ENCODE measurements at regions not wholly inside any gene's neighbourhood (a gene's known extent, or its start where the extent isn't known, plus 50 kb on each side); places are given as distances from the start of the nearest gene placed in this dataset.
"Not testable (repeated sequence)": the region's sequence is repeated elsewhere in the genome, so short reads cannot be mapped to it uniquely, and the experiment has no call there.

DNA sequence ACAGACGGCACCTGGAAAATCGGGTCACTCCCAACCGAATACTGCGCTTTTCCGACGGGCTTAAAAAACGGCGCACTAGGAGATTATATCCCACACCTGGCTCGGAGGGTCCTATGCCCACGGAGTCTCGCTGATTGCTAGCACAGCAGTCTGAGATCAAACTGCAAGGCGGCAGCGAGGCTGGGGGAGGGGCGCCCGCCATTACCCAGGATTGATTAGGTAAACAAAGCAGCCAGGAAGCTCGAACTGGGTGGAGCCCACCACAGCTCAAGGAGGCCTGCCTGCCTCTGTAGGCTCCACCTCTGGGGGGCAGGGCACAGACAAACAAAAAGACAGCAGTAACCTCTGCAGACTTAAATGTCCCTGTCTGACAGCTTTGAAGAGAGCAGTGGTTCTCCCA, 64.5 kb downstream of the SLC30A10 start:
- ATAC-seq (replicated peaks); H3K27me3 Mint-ChIP-seq; H3K4me1 Mint-ChIP-seq; H3K36me3 Mint-ChIP-seq (ENCODE audit: low read depth); H3K9me3 Mint-ChIP-seq; H3K4me3 Mint-ChIP-seq; H3K27ac Mint-ChIP-seq: not testable (repeated sequence)

DNA sequence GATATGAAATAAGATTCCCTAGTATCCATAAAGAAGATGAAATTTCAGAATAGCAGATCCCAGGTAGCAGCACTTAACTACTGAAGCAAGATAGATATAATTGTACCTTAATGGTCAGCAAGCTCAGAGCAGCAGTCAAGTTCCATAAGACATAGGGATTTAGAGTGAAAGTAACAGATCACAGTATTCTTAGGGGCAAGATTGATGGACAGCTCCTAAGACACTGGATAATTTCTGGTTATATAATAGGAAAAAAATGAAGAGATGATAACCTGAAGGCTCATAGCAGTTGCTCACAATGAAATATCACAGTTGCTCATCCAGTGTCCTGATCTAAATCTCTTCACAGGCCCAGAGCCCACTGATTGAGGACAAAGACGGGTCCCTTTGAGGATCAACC, 66.0 kb downstream of the SLC30A10 start:
- peaks cover 12% of the 10 kb centered on the region for H3K27me3 Mint-ChIP-seq
- no peaks in the 10 kb centered on the region for H3K4me1 Mint-ChIP-seq
- no peak for ATAC-seq (replicated peaks)

DNA sequence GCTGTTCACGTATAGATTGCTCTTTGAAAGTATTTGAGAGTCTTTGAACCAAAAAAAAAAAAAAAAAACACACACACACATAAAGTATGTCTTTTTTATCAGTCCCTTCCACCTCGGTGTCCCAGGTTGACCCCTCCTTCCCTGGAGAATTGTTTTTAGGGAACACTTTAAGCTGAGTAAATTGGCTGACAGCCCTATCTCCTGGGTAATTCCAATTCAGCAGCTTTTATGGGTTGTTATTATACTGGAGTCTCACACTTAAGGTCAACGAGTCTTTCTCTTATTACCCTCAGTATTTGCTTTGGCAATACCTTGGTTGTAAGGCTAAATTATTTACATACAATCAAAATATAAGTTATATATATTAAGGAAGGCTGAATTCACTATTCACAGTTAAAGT, 69.4 kb downstream of the SLC30A10 start:
- Mint-ChIP-seq H3K27ac (no peak overlapping the region), H3K4me3 (no peak overlapping the region), H3K36me3 (ENCODE audit: low read depth) (no peaks in the 10 kb centered on the region), H3K4me1 (no peaks in the 10 kb centered on the region), H3K9me3 (peaks cover 5% of the 10 kb centered on the region), H3K27me3 (peaks cover 12% of the 10 kb centered on the region)
- ATAC-seq (replicated peaks) = no peak

More for the DNA sequence above, 66.0 kb downstream of the SLC30A10 start:
- Mint-ChIP-seq H3K36me3 (ENCODE audit: low read depth) (no peaks in the 10 kb centered on the region), H3K9me3 (no peaks in the 10 kb centered on the region), H3K4me3 (no peak overlapping the region), H3K27ac (no peak overlapping the region)

DNA sequence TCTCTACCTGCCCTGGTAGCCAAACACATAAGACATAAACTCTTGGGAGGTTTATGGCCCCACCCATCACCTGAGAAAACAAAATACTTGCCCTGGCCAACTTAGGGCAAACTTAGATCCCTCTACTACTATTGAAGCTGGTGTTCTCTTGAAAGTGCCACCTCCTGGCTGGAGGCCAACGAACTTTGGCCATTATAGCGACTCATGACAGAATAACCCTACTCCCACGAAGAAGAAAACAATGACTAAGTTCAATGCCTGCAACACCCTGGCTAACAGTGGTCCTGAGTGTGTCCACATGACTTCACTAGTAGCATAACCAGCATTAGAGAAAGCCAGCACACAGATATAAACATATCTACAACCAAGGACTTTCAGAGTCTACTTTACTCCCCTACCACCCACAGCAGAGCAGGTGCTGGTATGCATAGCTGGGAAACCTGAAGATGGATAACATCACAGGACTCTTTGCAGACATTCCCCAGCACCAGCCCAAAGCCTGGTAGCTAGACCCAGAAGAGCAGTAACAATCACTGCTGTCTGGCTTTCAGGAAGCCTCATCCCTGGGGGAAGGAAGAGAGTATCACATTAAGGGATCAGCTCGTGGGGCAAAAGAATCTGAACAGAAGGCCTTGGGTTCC, 81.0 kb downstream of the SLC30A10 start:
- H3K4me3 Mint-ChIP-seq = no peak overlapping the region
- H3K4me1 Mint-ChIP-seq = no peaks in the 10 kb centered on the region
- no peak for ATAC-seq (replicated peaks)
- peaks cover 7% of the 10 kb centered on the region for H3K27me3 Mint-ChIP-seq
- H3K9me3 Mint-ChIP-seq = peaks cover 9% of the 10 kb centered on the region
- no peak overlapping the region for H3K27ac Mint-ChIP-seq
- no peaks in the 10 kb centered on the region for H3K36me3 Mint-ChIP-seq (ENCODE audit: low read depth)

DNA sequence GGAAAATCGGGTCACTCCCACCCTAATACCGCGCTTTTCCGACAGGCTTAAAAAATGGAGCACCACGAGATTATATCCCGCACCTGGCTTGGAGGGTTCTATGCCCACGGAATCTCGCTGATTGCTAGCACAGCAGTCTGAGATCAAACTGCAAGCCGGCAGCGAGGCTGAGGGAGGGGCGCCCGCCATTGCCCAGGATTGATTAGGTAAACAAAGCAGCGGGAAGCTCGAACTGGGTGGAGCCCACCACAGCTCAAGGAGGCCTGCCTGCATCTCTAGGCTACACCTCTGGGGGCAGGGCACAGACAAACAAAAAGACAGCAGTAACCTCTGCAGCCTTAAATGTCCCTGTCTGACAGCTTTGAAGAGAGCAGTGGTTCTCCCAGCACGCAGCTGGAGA, 88.8 kb downstream of the SLC30A10 start:
- not testable (repeated sequence) for H3K9me3 Mint-ChIP-seq; H3K4me3 Mint-ChIP-seq; H3K27ac Mint-ChIP-seq; ATAC-seq (replicated peaks); H3K36me3 Mint-ChIP-seq (ENCODE audit: low read depth); H3K4me1 Mint-ChIP-seq
- H3K27me3 Mint-ChIP-seq = peaks cover 20% of the 10 kb centered on the region

DNA sequence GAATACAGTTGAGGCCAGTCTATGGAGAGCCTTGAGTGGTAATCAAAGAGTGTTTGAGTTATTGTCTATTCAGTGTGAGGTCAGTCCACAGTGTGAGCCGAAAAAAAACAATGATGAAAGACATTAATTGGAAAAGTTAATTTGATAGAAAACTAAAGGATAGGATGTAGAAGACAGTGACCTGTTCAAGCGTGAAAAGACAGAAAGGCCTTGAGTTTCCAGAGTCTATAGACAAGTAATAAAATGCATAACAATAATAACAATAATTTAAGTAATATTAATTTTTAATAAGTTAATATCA, 90.4 kb downstream of the SLC30A10 start:
- no peak overlapping the region for H3K4me3 Mint-ChIP-seq
- H3K36me3 Mint-ChIP-seq (ENCODE audit: low read depth) = no peaks in the 10 kb centered on the region
- no peak overlapping the region for H3K27ac Mint-ChIP-seq
- ATAC-seq (replicated peaks) = no peak
- H3K9me3 Mint-ChIP-seq = no peaks in the 10 kb centered on the region
- H3K27me3 Mint-ChIP-seq = peaks cover 26% of the 10 kb centered on the region
- H3K4me1 Mint-ChIP-seq = no peaks in the 10 kb centered on the region

DNA sequence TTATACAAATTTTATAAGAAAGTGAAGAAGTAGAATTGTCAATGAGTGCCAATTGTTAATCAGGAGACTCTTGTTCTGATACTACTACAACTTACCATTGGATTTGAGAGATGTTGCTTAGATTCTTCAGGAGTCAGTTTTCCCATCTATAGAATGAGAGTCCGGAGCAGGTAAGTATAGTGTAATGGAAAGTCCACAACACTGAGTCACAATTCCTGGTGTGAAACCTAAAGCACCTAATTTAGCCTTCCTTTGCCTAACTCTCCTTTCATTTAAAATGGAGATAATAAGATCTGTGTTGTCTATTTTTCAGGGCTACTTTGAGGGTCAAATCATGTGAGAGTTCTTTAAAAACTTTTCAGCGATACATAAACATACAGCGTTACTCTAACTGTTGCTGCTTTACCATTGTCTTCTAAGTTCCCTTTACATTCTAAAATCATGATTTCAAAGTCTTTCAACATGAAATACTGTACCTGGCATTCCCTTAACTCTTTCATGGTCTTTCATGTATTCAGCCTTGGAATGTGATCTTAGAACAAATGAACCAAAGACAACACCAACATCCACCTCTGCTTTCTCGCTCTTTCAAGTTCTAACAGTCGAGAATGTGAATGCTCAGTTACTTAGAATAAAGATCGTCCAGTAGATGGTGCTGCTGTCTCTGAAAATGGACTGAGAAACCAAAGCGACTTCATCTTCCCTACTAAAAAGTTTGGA, 90.9 kb downstream of the SLC30A10 start:
- Mint-ChIP-seq H3K4me3 (no peak overlapping the region), H3K9me3 (peaks cover 4% of the 10 kb centered on the region), H3K36me3 (ENCODE audit: low read depth) (no peaks in the 10 kb centered on the region), H3K27ac (no peak overlapping the region), H3K4me1 (no peaks in the 10 kb centered on the region), H3K27me3 (peaks cover 30% of the 10 kb centered on the region)
- no peak for ATAC-seq (replicated peaks)

DNA sequence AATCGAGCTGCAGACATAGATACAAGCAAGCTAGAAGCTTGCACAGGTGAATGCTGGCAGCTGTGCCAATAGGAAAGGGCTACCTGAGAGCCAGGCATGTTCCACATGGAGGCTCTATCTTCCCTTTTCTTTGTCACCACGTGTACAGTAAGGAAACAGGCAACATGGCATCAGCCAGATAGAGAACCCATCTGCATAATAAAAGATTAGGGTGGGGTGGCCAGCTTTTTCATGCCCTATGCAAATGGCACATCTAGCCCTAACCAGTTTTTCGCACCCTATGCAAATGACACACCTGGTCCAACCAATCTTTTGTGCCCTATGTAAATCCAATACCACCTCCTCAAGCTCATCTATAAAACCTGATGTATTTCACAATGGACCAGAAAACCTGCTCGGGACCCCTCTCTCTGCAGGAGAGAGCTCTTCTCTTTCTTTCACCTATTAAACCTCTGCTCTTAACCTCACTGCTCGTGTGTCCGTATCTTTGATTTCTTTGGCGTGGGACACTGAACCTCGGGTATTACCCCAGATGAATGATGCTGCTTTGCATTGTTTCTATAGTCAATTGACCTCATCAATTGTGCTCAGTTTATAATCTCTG, 93.9 kb downstream of the SLC30A10 start:
- Mint-ChIP-seq H3K27ac (no peak overlapping the region), H3K4me1 (no peaks in the 10 kb centered on the region), H3K36me3 (ENCODE audit: low read depth) (no peaks in the 10 kb centered on the region), H3K27me3 (peaks cover 32% of the 10 kb centered on the region), H3K9me3 (peaks cover 4% of the 10 kb centered on the region), H3K4me3 (no peak overlapping the region)
- no peak for ATAC-seq (replicated peaks)

DNA sequence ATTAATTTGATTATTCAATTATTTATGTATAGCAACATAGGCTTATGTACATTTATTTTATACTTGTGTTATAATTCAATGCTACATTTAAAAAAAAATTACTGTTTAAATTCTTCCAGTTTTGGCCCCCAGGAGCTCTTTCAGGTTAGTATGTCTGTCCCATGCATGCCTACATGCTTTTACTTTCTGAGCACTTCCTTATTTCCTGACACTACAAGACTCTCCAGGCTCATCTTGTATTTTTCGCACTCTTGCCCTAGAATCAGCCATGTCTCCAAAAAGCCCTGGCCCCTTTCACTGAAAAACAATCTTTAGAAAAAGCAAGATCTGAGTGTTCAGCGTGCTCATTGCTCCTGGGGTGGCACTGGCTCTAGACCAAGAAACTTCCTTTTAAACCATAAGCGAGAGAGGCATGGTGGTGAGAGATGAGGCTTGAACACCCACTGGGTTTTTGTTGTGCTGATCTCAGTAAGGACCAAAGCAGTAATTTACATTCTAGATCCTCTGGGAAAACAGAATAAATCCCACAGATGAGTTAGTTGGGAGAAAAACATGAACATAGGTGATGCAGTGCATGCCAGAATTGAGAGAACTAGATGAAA, 95.0 kb downstream of the SLC30A10 start:
- H3K4me3 Mint-ChIP-seq = no peak overlapping the region
- H3K27ac Mint-ChIP-seq = no peak overlapping the region
- ATAC-seq (replicated peaks) = no peak
- H3K27me3 Mint-ChIP-seq = peaks cover 30% of the 10 kb centered on the region
- no peaks in the 10 kb centered on the region for H3K4me1 Mint-ChIP-seq
- H3K9me3 Mint-ChIP-seq = peaks cover 4% of the 10 kb centered on the region
- no peaks in the 10 kb centered on the region for H3K36me3 Mint-ChIP-seq (ENCODE audit: low read depth)

DNA sequence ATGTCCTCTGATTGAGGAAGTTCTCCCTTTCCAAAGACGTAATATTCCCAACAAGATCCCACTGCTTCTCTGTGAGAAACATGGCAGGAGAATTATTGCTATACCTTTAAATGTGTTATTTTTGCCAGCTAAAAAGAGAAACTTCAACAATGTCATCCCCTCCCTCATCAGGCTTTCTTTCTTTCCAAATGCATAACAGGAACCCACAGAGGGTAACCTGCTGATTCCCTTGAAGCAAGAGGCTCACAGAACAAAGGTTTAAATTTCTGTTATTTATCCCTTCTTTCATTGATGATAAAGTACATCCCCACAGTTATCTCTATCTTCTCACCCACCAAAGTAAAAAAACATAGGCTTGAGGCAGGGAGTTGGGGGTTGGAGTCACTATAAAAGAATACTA, 102.1 kb downstream of the SLC30A10 start:
- Mint-ChIP-seq H3K4me3 (no peak overlapping the region), H3K27ac (no peak overlapping the region), H3K9me3 (no peaks in the 10 kb centered on the region), H3K27me3 (peaks cover 3% of the 10 kb centered on the region), H3K36me3 (ENCODE audit: low read depth) (no peaks in the 10 kb centered on the region), H3K4me1 (no peaks in the 10 kb centered on the region)
- ATAC-seq (replicated peaks) = no peak

DNA sequence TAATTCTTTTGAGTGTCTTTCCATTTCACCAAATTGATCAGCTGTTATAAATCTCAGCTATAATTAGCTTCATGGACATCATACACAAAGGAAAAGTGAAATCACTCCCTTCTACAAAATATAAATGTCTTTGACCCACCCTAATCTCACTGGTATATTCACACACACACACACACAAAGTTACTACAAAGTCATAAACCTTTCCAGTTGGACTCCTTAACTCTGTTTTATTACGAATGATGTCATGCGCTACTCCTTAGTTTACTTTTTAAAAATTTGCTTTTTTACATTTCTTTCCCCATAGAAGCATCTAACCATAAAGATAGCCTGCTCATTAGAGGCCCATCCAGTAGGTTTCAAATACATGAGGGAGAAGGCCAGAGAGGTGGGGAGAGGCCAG, 103.0 kb downstream of the SLC30A10 start:
- H3K4me3 Mint-ChIP-seq = no peak overlapping the region
- H3K9me3 Mint-ChIP-seq = no peaks in the 10 kb centered on the region
- H3K27me3 Mint-ChIP-seq = no peaks in the 10 kb centered on the region
- no peaks in the 10 kb centered on the region for H3K36me3 Mint-ChIP-seq (ENCODE audit: low read depth)
- no peak overlapping the region for H3K27ac Mint-ChIP-seq
- no peaks in the 10 kb centered on the region for H3K4me1 Mint-ChIP-seq
- ATAC-seq (replicated peaks) = no peak

DNA sequence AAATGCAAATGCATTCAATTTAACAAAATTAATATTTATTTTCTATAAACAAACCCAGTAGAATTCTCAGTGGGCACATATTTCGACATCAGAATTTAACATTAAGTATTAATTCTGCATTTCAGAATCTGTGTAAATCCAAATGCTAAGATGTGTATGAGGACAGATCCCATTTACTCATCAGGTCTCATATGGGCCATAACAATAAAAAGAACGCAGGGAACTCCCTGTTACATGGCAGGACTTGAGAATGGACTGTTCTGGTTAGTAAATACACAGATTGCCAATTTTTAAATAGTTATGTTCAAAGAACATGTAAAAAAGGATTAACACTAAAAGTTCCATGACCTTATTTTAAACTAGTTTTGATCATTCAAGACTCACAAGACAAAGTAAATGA, 104.0 kb downstream of the SLC30A10 start:
- Mint-ChIP-seq H3K36me3 (ENCODE audit: low read depth) (no peaks in the 10 kb centered on the region), H3K4me1 (no peaks in the 10 kb centered on the region), H3K9me3 (no peaks in the 10 kb centered on the region), H3K4me3 (no peak overlapping the region), H3K27me3 (peaks cover 2% of the 10 kb centered on the region), H3K27ac (no peak overlapping the region)
- no peak for ATAC-seq (replicated peaks)

DNA sequence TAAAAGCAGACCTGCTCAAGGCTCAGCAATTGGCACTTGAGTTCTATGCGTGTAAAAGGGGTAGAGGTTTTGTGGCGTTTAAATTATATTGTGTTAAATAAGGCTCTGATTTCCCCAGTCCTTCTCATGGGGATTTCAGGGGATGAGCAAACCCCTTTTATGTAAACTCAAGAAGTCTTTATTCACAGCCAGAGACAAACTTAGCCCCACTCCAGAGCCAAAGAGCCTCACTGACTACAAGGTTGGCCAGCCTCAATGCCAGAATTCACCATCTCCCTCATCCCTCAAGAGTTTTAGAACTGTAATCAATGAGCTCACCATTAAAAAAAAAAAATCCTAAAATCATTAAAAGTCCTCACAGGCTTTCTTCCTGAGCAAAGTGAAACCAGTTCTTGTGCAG, 107.8 kb downstream of the SLC30A10 start:
- H3K4me1 Mint-ChIP-seq = no peaks in the 10 kb centered on the region
- no peak overlapping the region for H3K27ac Mint-ChIP-seq
- peaks cover 14% of the 10 kb centered on the region for H3K27me3 Mint-ChIP-seq
- peaks cover 4% of the 10 kb centered on the region for H3K9me3 Mint-ChIP-seq
- ATAC-seq (replicated peaks) = no peak
- no peak overlapping the region for H3K4me3 Mint-ChIP-seq
- no peaks in the 10 kb centered on the region for H3K36me3 Mint-ChIP-seq (ENCODE audit: low read depth)

DNA sequence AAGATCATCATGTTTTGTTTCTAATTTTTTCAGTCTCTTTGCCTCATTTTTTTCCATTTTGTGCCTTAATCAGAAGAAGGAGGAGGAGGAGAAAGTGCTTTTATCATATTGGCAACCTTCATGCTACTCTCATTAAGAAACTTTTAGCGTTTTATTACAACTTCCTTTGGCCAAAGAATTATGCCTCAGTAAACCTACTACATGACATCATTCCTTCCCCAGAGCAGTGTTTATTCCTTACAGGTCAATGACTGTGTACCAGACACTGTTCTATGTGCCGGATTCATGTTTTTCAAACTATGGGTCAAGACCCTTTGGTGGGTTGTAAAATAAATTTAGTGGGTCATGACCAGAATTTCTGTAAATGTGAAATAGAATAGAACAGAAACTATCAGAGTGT, 110.4 kb downstream of the SLC30A10 start:
- Mint-ChIP-seq H3K27me3 (peaks cover 19% of the 10 kb centered on the region), H3K36me3 (ENCODE audit: low read depth) (no peaks in the 10 kb centered on the region), H3K4me3 (no peak overlapping the region), H3K27ac (no peak overlapping the region), H3K9me3 (peaks cover 7% of the 10 kb centered on the region), H3K4me1 (no peaks in the 10 kb centered on the region)
- ATAC-seq (replicated peaks) = no peak

DNA sequence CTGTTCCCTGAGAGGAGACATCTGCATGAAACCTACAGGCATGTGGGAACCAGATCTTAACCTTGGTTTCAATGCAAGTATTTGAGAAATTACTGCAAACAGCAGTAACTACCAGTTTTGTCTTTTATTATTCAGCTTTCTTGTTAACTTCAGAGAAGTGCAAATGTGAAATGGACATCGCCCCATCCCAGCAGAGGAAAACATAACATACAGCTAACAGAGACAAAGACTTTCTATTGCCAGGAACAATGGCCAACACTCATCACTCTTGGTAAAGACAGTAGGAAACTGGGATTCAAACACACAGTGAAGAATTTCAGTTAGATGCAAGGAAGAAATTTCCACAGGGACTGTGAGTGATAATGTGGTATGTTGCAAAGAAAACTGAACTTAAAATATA, 115.1 kb downstream of the SLC30A10 start:
- peaks cover 20% of the 10 kb centered on the region for H3K27me3 Mint-ChIP-seq
- no peak overlapping the region for H3K4me3 Mint-ChIP-seq
- H3K27ac Mint-ChIP-seq = no peak overlapping the region
- H3K36me3 Mint-ChIP-seq (ENCODE audit: low read depth) = no peaks in the 10 kb centered on the region
- H3K9me3 Mint-ChIP-seq = peaks cover 7% of the 10 kb centered on the region
- H3K4me1 Mint-ChIP-seq = no peaks in the 10 kb centered on the region
- ATAC-seq (replicated peaks) = no peak

All from activated T-helper 17 cell treated with anti-CD3 and anti-CD28 coated beads, Interleukin-2, amount 50 U/mL, for 72 hours (primary cell).